MM.1S (cell line): ENCODE measurements at regions not wholly inside any gene's neighbourhood (a gene's known extent, or its start where the extent isn't known, plus 50 kb on each side); places are given as distances from the start of the nearest gene placed in this dataset.

Experiments
- DNase-seq: peaks from one replicate; pipeline ENCODE4 v3.0.0-alpha.2; 2015
- H2AFZ ChIP-seq: fragments of 300-600 bp; sonication (generic); 2 replicates; pipeline ENCODE4 v1.6.0; 2016; ENCODE audit warnings: antibody characterized with exemption, low read length
- H3F3A ChIP-seq: fragments of 300-600 bp; sonication (generic); 2 replicates; pipeline ENCODE4 v1.6.1; 2016; ENCODE audit warnings: mild to moderate bottlenecking, antibody characterized with exemption, low read length, moderate library complexity, mixed read lengths; ENCODE audit not compliant: insufficient read depth
- H3K27ac ChIP-seq: fragments of 300-600 bp; sonication (generic); 2 replicates; pipeline ENCODE4 v1.5.1; 2016; ENCODE audit warnings: mild to moderate bottlenecking, low read length
- H3K27me3 ChIP-seq: fragments of 300-600 bp; sonication (generic); replicated peaks from 2 replicates; pipeline ENCODE4 v1.6.0; 2016; ENCODE audit warnings: low read length; ENCODE audit not compliant: insufficient read depth
- H3K36me3 ChIP-seq: fragments of 300-600 bp; sonication (generic); replicated peaks from 2 replicates; pipeline ENCODE4 v1.6.1; 2016; ENCODE audit warnings: mild to moderate bottlenecking, low read length, mixed read lengths; ENCODE audit not compliant: insufficient read depth
- H3K4me1 ChIP-seq: fragments of 300-600 bp; sonication (generic); 2 replicates; pipeline ENCODE4 v1.6.1; 2016; ENCODE audit warnings: low read length, mixed read lengths
- H3K4me2 ChIP-seq: fragments of 300-600 bp; sonication (generic); 2 replicates; pipeline ENCODE4 v1.6.0; 2016; ENCODE audit warnings: low read depth, low read length
- H3K4me3 ChIP-seq: fragments of 300-600 bp; sonication (generic); 2 replicates; pipeline ENCODE4 v1.5.1; 2016; ENCODE audit warnings: low read length, mixed read lengths
- H3K79me2 ChIP-seq: fragments of 300-600 bp; sonication (generic); 2 replicates; pipeline ENCODE4 v1.6.1; 2016; ENCODE audit warnings: mixed run types, low read length, mixed read lengths
- H3K9ac ChIP-seq: fragments of 300-600 bp; sonication (generic); 2 replicates; pipeline ENCODE4 v1.6.1; 2016; ENCODE audit warnings: low read length, mixed read lengths
- H3K9me2 ChIP-seq: fragments of 300-600 bp; sonication (generic); replicated peaks from 2 replicates; pipeline ENCODE4 v1.6.1; 2016; ENCODE audit warnings: mild to moderate bottlenecking, low read length, mixed read lengths; ENCODE audit not compliant: insufficient read depth
- H3K9me3 ChIP-seq: fragments of 300-600 bp; sonication (generic); replicated peaks from 2 replicates; pipeline ENCODE4 v1.6.1; 2016; ENCODE audit warnings: mild to moderate bottlenecking, low read length, mixed read lengths; ENCODE audit not compliant: insufficient read depth
- H4K20me1 ChIP-seq: fragments of 300-600 bp; sonication (generic); 2 replicates; pipeline ENCODE4 v1.6.1; 2016; ENCODE audit warnings: mild to moderate bottlenecking, low read length, moderate library complexity, mixed read lengths; ENCODE audit not compliant: insufficient read depth
- EZH2 ChIP-seq: fragments of 300-600 bp; sonication (generic); optimal IDR thresholded peaks from 2 replicates; pipeline ENCODE3; 2017; ENCODE audit warnings: low read depth, mild to moderate bottlenecking, antibody characterized with exemption, low read length, mixed read lengths
- EZH2phosphoT487 ChIP-seq: fragments of 300-600 bp; sonication (generic); IDR thresholded peaks from 2 replicates; pipeline ENCODE4 v1.6.1; 2018; ENCODE audit warnings: antibody characterized with exemption, low read length
- TF ChIP-seq, protein P1 (sequence below): fragments of 300-600 bp; sonication (generic); IDR thresholded peaks from 2 replicates; pipeline ENCODE4 v1.5.1; 2016; ENCODE audit warnings: antibody characterized with exemption, low read length, mixed read lengths

DNA sequence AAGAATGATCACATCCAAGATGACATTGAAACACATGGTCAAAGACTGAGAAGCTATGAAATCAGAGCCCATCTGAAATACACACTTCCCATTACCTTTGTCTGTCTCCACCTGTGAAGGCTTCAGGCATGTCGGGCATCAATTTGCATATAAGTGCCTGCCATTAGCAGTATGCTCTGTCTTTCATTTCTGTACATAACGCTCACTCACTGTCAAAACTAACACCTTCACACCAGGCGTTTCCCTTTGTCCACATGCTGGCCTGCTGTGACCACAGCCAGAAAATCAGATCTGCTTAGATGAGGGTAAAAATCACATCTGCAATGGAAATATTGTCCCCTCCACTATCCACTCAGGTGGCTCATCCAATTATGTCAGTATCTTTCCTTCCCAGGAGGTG lies 524.8 kb downstream of the TOX3 start:
- DNase-seq = no peak
- no peak overlapping the region for H2AFZ ChIP-seq
- no peak overlapping the region for H3K27ac ChIP-seq

DNA sequence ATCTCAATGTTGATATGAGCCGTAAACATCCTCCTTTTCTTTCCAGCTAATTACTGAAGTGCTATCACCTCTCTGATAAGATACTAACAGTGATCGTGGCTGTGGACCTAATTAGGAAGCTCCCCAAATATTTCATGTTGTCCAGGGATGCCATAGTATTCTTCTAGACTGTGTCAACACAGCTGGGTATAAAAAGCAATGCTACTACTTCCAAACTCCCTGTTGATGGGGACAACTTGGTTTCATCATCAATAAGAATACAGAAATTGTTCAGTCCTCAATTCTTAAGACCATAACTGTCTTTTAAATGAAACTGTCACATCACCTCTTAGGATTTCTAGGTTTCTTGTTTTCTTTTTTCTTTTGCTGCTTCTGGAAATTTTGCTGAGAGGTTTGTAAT lies 530.6 kb downstream of the TOX3 start:
- DNase-seq = no peak
- no peak overlapping the region for H3K9ac ChIP-seq
- no peaks in the 10 kb centered on the region for H3K27me3 ChIP-seq
- no peaks in the 10 kb centered on the region for H3F3A ChIP-seq
- H3K4me3 ChIP-seq = no peak overlapping the region
- no peak overlapping the region for H2AFZ ChIP-seq
- H3K36me3 ChIP-seq = no peaks in the 10 kb centered on the region
- H3K9me2 ChIP-seq = no peaks in the 10 kb centered on the region
- H3K27ac ChIP-seq = no peak overlapping the region
- H4K20me1 ChIP-seq = no peaks in the 10 kb centered on the region
- H3K79me2 ChIP-seq = no peaks in the 10 kb centered on the region
- no peaks in the 10 kb centered on the region for H3K4me1 ChIP-seq
- TF ChIP-seq EZH2phosphoT487 (no peak), EZH2 (no peak)
- TF ChIP-seq, protein P1, sequence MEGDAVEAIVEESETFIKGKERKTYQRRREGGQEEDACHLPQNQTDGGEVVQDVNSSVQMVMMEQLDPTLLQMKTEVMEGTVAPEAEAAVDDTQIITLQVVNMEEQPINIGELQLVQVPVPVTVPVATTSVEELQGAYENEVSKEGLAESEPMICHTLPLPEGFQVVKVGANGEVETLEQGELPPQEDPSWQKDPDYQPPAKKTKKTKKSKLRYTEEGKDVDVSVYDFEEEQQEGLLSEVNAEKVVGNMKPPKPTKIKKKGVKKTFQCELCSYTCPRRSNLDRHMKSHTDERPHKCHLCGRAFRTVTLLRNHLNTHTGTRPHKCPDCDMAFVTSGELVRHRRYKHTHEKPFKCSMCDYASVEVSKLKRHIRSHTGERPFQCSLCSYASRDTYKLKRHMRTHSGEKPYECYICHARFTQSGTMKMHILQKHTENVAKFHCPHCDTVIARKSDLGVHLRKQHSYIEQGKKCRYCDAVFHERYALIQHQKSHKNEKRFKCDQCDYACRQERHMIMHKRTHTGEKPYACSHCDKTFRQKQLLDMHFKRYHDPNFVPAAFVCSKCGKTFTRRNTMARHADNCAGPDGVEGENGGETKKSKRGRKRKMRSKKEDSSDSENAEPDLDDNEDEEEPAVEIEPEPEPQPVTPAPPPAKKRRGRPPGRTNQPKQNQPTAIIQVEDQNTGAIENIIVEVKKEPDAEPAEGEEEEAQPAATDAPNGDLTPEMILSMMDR = no peak
- H3K9me3 ChIP-seq = no peaks in the 10 kb centered on the region
- no peak overlapping the region for H3K4me2 ChIP-seq

More for the DNA sequence above, 524.8 kb downstream of the TOX3 start:
- H3K4me2 ChIP-seq = no peak overlapping the region
- no peak overlapping the region for H3K4me3 ChIP-seq
- H3K9me2 ChIP-seq = no peaks in the 10 kb centered on the region
- no peaks in the 10 kb centered on the region for H3K4me1 ChIP-seq
- no peaks in the 10 kb centered on the region for H3K36me3 ChIP-seq
- H4K20me1 ChIP-seq = no peaks in the 10 kb centered on the region
- no peaks in the 10 kb centered on the region for H3K79me2 ChIP-seq
- no peaks in the 10 kb centered on the region for H3K9me3 ChIP-seq
- TF ChIP-seq EZH2phosphoT487 (no peak), EZH2 (no peak)
- TF ChIP-seq, protein P1 = no peak
- H3K9ac ChIP-seq = no peak overlapping the region
- H3F3A ChIP-seq = no peaks in the 10 kb centered on the region
- H3K27me3 ChIP-seq = no peaks in the 10 kb centered on the region

DNA sequence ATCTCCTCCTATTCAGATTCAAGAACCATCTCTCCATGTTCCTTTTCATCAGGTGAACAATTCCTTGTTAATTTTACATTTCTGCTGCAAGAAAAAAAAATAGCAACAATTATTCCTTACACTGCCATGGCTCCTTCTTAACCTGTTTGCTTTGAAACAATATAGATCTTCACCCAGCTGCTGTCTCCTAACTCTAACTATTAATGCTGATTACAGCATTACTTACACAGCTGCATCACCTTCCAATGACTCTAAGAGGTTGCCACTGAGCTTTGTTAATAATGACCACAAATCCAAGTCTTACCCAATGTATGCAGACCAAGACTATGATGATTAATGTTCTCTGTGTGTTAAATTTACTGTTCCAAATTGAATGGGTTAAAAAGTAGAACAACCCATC lies 541.4 kb downstream of the TOX3 start:
- no peak overlapping the region for H3K4me3 ChIP-seq
- H3K4me2 ChIP-seq = no peak overlapping the region
- no peak overlapping the region for H3K27ac ChIP-seq
- DNase-seq = no peak
- no peak for TF ChIP-seq EZH2
- TF ChIP-seq, protein P1 = no peak
- no peak for TF ChIP-seq EZH2phosphoT487
- H3K79me2 ChIP-seq = no peaks in the 10 kb centered on the region
- H3K9me3 ChIP-seq = no peaks in the 10 kb centered on the region
- no peaks in the 10 kb centered on the region for H3K36me3 ChIP-seq
- H3K9me2 ChIP-seq = no peaks in the 10 kb centered on the region
- no peaks in the 10 kb centered on the region for H3K27me3 ChIP-seq
- H4K20me1 ChIP-seq = no peaks in the 10 kb centered on the region
- no peak overlapping the region for H2AFZ ChIP-seq
- no peaks in the 10 kb centered on the region for H3K4me1 ChIP-seq
- no peak overlapping the region for H3K9ac ChIP-seq
- H3F3A ChIP-seq = no peaks in the 10 kb centered on the region
